ENCODE measurements at regions not wholly inside any gene's neighbourhood (a gene's known extent, or its start where the extent isn't known, plus 50 kb on each side); places are given as distances from the start of the nearest gene placed in this dataset.

DNA sequence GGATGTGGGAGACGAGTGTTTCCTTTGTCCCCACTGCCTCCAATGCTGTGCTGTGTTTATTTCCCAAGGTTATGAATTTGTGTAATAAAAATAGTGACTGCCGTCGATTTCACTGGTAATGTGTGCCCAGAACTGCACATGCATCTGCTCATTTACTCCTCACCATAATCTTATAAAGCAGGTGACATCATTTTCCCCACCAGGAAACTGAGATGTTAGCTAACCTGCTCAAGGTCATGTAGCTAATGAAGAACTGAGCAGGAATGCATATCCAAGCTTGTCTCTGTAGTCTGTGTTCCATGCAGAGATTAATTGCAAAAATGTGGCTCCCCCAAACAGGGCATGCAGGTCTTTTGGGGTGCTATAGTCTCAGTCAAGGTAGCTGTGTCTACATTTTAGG, 224.4 kb downstream of the TENT4A start:
- DNase-seq, result no peak

DNA sequence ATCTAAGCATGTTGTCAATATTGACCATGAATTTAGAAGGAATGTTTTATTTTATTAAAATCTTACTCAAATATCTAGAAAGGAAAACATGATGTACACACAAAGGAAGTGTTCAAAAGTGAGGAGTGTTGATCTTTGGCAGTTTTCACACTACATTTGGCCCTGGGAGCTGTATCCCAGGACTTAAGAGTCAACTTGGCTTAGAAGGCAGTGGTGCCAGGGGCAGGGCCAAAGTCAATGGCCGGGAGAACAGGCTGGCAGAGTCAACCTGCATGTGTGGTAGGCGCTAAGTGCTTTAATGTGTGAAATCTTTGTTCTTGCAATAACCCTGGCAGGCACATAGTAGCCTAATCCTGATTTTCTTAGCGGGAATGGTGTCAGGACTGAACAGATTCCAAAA, 228.4 kb downstream of the TENT4A start:
- DNase-seq, result no peak

DNA sequence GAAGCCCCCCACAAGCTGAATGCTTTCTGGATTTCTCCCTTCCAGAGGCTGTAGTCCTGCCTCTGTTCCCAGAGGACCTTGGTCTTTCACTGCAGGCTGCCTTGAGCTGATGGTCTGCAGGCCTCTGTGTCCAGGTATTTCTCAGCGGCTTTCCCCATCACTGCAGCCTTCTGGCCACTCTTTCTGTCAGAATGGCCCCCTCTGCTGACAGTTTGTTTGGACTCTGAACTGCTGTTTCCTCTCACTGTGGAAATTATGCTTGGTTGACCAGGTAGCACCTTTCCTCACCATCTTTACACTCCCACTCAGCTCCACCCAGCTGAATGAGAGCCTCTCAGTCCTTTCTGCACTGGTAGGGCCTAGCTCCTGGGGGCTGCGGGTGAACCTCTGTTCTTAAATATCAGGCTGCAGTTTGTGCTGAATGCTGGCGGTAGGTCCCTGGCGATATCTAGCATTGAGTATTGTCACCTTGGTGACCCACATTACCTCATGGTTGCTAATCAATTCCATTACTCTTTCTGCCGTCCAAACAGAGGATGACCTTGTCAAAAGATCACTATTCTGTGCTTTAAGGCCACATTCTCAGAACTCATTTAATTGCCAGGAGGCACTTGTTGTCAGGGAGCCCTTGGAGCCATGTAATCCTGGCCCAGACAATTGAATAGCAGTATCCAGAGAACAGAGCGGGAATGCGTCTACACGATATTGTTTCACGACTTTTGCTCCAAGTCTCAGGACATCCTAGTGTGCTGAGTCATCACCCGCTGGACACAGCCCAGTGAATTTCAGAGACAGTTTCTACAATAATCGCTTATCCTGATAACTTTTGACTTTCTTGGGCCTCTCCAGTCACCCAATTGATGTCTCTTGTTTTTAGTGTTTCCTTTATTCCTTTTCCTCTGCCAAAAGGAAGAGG, 230.2 kb downstream of the TENT4A start:
- DNase-seq, result no peak

DNA sequence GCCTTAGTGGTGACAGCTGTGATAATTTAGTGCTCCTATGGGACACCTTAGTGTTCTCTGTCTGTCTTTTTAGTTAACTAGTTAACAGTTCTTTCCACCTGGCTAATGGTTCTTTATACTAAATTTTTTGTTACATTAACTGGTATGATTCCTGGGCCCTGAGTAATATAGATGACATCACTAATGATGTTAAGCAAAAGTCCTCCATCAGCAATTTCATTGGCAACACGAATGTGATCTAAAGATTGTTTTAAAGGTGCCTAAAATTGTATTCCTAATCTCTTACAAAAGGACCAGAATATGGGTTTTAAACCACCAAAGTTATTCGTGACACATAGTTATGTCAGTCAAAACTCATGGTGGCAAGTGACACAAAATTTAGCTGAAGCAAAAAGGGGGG, 235.3 kb downstream of the TENT4A start:
- no peak for DNase-seq

DNA sequence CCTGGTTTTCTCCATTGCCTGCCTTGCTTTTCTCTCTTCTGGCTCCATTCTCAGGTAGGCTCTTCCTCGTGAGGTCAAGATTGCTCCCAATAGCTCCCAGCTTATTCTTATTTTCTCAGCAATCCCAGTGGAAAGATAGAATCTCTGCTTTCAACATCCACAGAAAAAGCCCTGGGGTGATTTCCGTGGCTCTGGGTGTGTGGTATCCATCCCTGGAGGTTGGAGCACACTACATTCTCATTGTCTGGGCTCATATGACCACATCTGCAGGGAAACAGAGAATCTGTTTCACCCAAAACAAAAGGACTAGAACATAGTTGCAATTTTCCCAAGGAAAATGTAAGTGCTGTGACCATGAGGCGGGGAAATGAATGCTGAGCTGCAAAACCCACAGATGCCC, 236.0 kb downstream of the TENT4A start:
- DNase-seq, result no peak

DNA sequence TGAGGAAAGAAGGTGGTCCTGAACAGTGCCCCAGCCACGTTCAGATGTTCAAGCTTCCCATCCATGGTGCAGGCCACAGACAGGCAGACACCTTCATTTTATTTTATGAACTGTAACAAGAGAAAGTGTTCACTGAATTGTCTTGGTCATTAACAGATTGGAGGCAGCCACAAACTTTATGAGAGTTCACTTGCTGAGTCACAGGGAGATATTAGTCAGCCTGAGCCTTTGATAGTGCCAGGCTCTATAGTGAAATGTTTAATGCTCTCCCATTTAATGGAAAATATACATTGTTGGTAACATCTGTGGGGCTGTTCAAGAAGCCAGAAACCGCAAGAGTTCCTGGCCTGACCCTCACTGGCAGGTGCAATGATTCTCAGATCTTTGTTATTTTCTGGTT, 237.0 kb downstream of the TENT4A start:
- DNase-seq, result no peak

DNA sequence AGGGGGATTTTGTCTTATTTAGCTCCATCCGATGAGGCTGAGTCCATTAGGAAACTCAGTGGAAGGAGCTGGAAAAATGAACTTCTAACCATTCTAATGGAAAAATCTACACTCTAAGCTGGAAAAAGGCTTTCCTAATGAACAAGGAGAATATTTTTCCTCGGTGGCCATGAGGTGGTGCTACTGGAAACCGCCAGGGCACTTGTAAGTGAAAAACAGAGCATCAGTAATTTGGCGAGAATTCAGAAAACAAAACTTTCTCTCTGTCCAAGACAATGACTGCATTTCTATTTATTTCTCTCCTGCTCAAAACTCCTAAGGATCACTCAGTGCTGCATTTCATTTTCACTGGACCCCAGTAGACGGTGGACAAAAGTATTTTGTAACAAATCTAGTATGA, 237.6 kb downstream of the TENT4A start:
- DNase-seq, result no peak

DNA sequence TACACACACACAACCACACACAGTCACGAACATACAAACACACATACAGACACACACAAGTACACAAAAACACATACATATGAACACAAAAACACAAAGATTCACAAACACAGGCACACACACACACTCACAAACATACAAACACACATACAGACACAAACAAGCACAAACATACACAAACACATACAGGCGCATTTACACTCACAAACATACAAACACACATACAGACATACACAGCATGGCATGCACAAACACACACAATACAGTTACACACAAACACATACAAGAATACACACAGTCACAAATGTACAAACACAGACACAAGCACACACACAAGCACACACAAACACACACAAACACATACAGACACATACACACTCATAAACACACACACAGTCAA, 247.9 kb downstream of the TENT4A start:
- DNase-seq, result no peak

DNA sequence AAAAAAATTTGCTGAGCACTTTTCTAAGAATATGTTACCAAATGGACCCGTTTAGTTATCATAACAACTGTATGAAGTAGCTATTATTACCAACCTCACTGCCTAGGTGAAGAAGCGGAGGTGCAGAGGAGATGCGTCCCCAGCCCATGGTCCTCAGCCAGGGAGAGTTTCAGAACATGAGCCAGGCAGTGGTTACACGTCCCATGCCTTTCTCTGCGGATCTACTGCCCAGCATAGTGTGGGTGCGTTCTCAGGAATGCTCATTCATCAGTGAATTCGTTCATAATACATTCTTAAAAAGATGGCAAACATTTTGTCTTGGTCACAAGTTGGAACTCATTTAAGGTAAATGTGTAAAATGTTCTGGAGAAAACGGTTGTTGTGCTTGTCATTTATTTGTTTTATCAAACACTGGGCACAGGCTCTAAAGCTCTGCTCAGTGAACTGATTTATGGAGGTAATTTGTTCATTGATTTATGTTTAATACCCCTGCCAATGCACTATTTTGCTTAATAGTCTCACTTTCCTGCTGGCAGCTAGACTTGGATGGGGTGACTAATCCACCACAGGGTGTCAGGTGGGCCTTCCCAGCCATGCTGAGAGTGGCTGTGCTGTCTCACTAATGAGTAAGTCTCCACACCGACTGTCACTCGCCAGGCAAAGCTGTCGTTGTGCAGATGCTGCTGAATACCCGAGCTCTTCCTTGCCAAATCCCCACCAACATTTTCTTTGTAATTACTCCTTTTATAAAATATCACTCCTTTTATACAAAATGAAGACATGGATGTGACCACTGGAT, 248.8 kb downstream of the TENT4A start:
- DNase-seq, result no peak

DNA sequence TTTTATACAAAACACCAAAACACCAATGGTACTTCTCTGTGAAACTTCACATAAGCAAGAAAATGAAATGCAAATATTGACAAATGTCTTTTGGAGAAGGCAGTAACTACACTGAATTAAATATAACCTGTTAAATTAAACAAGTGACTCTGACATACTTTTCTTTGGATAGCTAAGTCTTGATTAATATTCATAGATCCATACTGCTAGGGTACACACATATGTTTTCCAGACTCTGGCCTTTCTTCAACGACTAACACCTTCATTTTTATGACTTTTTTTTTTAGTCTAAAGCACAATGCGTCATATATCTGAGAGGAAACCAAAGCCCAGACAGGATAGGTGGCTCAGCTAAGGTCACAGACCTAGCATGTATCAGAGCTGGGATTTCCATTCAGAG, 263.7 kb downstream of the TENT4A start:
- DNase-seq, result no peak

- no peak for DNase-seq
Observed at GRCh38 chr5:6979061-6979460, 265.8 kb downstream of the TENT4A start.

DNA sequence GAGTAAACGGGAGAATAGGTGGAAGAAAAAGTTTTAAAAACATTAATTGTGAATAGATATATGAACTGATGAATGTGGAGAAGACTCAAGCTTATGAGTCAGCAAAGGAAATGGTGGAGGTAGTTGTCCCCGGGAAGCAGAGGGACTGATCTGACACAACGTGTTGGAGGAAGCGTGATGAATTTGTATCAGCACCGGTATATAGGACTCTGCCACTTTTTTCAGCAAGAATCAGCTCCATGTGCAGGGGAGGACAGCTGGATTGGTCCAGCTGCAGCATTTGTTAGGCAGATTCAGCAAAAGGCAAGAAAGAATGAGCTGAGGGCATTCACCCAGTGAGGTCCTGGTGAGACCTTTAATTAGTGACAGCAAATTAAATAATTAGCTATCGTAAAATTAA, 276.0 kb downstream of the TENT4A start:
- DNase-seq, result no peak

DNA sequence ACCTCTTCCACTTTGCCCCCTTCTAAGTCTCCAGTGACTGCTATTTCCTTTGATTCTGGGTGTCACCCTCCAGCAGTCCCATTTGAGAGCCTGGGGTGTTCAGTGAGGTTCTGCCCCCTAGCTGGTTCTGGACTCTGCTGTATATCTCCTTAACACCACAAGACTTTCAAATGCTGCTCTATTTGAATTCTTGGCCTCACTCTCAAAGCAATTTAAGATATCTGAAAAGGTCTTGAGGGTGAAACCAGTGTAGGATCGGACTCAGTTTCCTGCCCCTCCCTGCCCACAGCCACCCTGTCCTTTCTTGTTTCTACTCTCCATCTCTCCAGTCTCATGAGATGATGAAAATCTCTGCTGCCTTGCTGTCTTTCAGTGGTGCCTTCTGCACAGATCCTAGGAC, 280.9 kb downstream of the TENT4A start:
- DNase-seq, result no peak

DNA sequence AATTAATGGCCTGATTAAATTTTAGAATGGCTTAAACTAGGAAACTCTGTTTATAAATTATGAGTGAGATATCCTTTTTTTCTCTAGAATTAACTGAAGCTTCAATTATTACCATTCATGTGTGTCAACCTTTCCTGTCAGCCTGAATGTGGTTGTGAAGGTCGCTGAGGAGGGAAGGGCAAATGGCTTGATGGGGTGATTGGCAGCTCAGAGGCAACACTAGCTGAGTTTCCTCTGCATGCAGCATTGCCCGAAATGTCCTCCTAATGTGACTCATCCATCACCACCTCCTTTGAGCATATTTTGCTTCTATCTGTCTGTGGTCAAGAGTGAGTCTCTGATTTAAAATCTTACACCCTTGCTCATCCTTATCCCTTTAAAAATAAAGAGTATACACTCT, 281.9 kb downstream of the TENT4A start:
- DNase-seq, result no peak

DNA sequence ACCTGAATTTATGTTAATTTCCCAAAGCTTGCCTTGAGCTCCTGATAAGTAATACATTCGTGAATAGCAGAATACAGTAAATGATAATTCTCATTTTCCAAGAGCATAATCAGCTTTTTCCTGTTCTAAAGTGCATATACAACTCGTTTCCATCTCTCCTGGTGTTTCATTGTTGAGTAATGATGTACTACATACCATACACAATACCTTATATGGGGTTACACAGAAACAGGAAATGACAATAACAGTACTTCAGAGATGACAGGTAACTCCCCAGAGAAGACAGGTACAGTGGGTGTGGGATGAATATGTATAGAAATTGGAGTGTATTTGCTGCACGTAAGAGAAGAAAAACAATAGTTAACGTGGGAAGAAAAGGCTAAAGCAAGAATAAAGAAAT, 287.1 kb downstream of the TENT4A start:
- DNase-seq, result no peak

DNA sequence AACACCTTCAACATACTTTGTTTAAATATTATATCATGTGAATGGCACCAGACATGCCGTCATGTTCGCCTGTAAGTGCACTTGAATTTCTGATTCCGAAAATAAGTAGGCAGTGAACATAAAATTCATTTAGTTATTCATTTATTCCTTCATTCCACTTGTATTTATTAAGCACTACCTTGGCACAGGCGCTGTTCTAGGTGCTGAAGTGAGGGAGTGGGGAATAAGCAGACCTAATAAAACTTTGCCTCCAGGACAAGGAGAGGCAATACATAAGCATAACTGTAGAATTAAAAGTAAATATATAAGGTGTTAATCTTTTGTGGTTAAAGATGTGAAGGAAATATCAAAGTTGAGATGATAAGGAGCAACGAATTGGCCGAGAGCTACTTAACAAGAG, 297.4 kb downstream of the TENT4A start:
- no peak for DNase-seq

DNA sequence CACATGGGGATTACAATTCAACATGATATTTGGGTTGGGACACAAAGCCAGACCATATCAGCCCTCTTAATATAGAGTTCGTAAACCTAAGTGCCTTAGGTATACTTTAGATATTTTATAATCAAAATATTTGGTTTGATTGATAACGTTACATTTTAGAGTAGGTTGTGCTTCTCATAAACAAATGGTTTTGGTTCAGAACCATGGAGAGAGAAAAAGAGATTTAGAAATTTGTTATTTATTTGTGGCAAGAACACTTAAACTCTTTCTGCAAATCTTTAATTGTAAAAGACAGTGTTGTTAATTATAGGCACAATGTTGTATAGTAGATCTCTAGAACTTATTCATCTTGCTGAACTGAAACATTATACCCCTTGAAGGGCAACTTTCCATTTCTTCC, 298.8 kb downstream of the TENT4A start:
- no peak for DNase-seq

DNA sequence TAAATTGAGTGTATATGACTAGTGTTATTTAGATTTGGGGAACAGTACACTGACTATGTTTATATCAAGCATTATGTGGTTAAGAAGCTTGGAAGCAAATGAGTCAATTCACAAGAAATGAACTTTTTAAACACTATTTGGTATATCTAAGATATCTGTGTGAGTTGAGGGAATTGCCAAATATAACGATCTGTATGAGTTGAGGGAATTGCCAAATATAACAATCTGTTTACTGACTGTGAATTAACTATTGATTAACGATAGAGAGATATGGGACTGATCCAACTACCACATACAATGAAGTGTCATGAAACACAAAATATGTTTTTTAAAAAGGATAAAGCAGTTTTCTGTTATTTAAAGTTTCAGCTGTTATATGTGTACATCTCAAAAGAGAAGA, 301.4 kb downstream of the TENT4A start:
- DNase-seq, result no peak

DNA sequence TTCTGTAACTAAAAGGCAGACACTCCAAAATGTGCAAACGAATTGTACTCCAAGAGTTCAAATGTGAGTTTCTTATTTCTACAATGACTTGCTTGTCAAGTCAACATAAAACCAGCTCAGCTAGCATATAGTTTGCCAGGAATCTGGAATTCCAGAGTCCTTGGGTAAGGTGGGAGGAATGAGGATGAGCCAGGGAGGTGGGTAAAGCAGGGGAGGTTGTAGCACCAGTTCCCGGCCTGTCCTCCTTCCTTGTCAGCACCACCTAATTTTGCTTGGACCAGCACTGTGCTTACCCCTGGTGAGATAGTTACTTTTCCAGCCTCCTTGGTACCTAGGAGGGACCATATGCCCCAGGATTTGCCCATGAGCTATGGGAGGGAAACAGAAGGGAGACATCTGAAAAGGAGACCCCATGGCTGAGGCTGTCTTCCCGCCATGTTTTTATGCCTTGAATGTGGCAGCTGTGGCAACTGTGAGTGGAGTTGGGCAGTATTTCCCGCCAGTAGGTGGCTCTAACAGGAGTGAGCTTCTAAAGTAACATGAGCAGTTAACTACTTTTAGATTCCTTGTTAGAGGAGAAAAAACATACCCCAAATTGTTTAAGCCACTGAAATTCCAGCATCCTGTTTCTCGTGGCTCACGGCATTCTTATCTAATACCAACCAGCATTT, 302.5 kb downstream of the TENT4A start:
- DNase-seq, result peak in 1 of 2 experiments; percentile 52

DNA sequence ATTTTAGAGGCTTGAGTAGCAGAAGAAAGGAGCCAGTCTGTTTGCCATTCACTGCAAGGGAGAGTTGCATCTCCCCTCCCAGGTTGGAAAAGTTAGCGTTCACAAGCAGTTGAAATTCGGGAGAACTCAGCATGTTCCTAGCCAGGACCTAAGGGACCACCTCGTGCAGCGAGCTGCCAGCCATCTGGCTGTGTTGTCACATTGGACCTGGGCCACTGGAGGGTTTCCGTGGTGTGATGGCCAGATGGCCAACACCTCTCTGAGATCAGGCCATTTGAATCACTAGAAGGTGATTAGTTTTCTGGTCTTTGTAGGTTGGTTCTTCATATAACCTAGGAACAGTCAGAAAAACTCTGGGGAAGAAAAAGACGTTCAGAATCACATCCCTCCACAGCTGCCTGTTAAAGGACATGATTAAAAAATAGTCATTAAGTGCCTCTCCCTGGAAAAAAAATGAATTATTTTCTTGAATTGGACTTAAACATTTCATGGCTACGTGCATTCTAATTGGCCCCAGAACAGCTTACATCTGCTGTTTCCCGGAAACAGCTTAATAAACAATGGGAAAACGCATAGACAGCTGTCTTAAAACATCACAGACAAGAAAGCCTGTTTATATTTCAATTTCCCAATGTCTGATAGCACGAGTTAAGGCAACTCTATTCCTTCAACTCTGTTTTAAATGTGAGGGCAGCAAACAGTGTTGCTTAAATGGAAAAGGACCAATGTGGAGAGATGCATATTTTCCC, 303.9 kb downstream of the TENT4A start:
- DNase-seq, result no peak

DNA sequence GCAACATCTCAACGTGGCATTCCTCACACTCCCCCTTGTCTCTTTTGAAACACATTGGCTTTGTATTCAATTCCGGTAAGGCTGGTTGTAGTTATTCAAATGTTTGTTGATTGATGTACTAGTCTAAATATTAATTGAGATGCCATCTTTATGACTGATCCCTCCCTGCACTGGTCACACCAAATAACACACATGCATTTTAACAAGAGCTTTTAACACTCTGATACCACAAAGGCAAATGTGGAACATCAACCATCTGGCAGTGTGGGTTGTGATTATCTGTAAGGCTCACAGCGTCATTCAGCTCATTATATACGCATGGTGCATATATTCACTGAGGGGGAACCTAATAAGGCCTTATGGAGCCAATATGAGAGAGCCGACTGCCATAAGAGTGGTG, 305.0 kb downstream of the TENT4A start:
- DNase-seq, result no peak

DNA sequence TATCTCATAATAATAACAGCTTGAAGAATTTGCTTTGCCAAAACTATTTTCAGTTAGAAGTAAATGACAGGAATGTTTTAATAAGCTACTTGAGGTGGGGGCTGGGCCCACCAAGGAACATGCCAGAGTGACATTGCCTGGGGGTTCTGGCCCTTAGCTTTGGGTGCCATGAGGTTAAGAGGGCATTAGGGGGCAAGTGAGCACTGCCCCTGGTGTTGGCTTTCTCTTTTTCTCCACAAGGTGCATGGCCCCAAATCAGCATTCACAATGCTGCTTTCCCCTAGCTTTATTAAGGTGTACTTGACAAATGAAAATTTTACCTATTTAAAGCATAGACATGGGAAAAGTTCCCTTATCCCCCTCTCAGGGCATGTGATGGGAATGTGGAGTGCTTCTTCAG, 305.4 kb downstream of the TENT4A start:
- DNase-seq, result no peak

Measured in NCI-H1930 (cell line).